Activated T-helper 17 cell treated with anti-CD3 and anti-CD28 coated beads, Interleukin-2, amount 50 U/mL, for 72 hours (primary cell): ENCODE measurements at regions not wholly inside any gene's neighbourhood (a gene's known extent, or its start where the extent isn't known, plus 50 kb on each side); places are given as distances from the start of the nearest gene placed in this dataset.

Experiments used
- ATAC-seq: fragments of 150-1000 bp; cut with Tn5 transposase; replicated peaks from 2 replicates; pipeline ENCODE4 v1.10.0; 2021; ENCODE audit warnings: mild to moderate bottlenecking, moderate library complexity
- H3K27ac Mint-ChIP-seq: one replicate; pipeline ENCODE4 v1.8.0; 2022; ENCODE audit warnings: mixed read lengths
- H3K27me3 Mint-ChIP-seq: one replicate; pipeline ENCODE4 v1.8.0; 2022; ENCODE audit warnings: mixed read lengths
- H3K36me3 Mint-ChIP-seq: one replicate; pipeline ENCODE4 v1.8.0; 2022; ENCODE audit warnings: low read depth, mild to moderate bottlenecking, mixed read lengths
- H3K4me1 Mint-ChIP-seq: one replicate; pipeline ENCODE4 v1.8.0; 2022; ENCODE audit warnings: mixed read lengths
- H3K4me3 Mint-ChIP-seq: one replicate; pipeline ENCODE4 v1.8.0; 2022; ENCODE audit warnings: mild to moderate bottlenecking, mixed read lengths
- H3K9me3 Mint-ChIP-seq: one replicate; pipeline ENCODE4 v1.8.0; 2022; ENCODE audit warnings: mixed read lengths

- H3K4me1 Mint-ChIP-seq: no peaks in the 10 kb centered on the region
- ATAC-seq: no peak
- peaks cover 25% of the 10 kb centered on the region for H3K27me3 Mint-ChIP-seq
- no peak overlapping the region for H3K4me3 Mint-ChIP-seq
- no peaks in the 10 kb centered on the region for H3K9me3 Mint-ChIP-seq
- no peaks in the 10 kb centered on the region for H3K36me3 Mint-ChIP-seq
- H3K27ac Mint-ChIP-seq: no peak overlapping the region
Measured at GRCh38 chr12:97335115-97335514, 127.5 kb upstream of the RMST start.

GRCh38 chr12:97336900-97337751 is 125.5 kb upstream of the RMST start:
- Mint-ChIP-seq H3K4me1 (no peaks in the 10 kb centered on the region), H3K36me3 (no peaks in the 10 kb centered on the region), H3K27me3 (peaks cover 25% of the 10 kb centered on the region), H3K27ac (no peak overlapping the region), H3K4me3 (no peak overlapping the region), H3K9me3 (no peaks in the 10 kb centered on the region)
- ATAC-seq: peak; percentile 55

DNA sequence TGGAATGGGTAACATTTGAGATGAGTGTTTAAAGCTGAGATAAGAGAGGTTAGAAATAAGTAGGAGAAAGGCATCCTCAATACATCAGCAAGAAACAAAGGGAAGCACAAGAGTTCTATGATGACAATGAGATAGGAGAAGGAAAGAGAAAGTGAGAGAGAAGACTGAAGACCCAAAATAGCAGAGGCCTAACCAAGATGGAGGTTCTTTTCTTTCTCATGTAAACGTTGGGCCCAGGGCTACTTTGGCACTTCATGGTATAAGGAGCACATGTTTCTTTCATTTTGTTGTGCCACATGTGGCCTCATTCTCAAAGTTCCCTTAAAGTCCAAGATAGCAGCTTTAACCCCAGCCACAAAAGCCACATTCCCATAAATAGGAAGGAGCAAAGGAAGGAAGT is 120.5 kb upstream of the RMST start:
- H3K9me3 Mint-ChIP-seq: no peaks in the 10 kb centered on the region
- ATAC-seq: no peak
- no peak overlapping the region for H3K27ac Mint-ChIP-seq

DNA sequence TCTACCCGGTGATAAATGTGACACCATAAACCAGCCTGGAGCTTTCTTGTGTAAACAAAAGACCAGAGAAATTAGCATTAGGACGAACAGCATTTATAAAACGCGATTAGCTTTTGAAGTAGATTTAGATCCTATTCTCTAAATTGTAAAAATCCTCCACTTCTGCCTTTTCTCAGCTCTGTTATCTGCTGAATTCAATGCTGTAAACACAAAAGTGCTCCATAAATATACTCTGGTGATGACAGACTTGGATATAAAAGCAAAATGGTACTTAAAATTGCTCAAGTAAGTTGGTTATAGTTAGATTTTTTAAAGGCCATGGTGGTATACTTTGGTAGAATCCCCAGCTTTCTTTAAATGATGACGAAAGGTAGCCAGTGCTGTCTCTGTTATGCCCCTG is 114.6 kb upstream of the RMST start:
- ATAC-seq: no peak
- Mint-ChIP-seq H3K9me3 (no peaks in the 10 kb centered on the region), H3K36me3 (no peaks in the 10 kb centered on the region), H3K27me3 (peaks cover 6% of the 10 kb centered on the region), H3K27ac (no peak overlapping the region), H3K4me1 (no peaks in the 10 kb centered on the region), H3K4me3 (no peak overlapping the region)

More for the DNA sequence above, 120.5 kb upstream of the RMST start:
- Mint-ChIP-seq H3K4me1 (no peaks in the 10 kb centered on the region), H3K36me3 (no peaks in the 10 kb centered on the region), H3K27me3 (peaks cover 17% of the 10 kb centered on the region), H3K4me3 (no peak overlapping the region)

- Mint-ChIP-seq H3K27ac (no peak overlapping the region), H3K36me3 (no peaks in the 10 kb centered on the region), H3K4me3 (no peak overlapping the region), H3K4me1 (no peaks in the 10 kb centered on the region), H3K27me3 (peaks cover 16% of the 10 kb centered on the region), H3K9me3 (peaks cover 4% of the 10 kb centered on the region)
- no peak for ATAC-seq
Measured at GRCh38 chr12:97358361-97358760, 104.2 kb upstream of the RMST start.

DNA sequence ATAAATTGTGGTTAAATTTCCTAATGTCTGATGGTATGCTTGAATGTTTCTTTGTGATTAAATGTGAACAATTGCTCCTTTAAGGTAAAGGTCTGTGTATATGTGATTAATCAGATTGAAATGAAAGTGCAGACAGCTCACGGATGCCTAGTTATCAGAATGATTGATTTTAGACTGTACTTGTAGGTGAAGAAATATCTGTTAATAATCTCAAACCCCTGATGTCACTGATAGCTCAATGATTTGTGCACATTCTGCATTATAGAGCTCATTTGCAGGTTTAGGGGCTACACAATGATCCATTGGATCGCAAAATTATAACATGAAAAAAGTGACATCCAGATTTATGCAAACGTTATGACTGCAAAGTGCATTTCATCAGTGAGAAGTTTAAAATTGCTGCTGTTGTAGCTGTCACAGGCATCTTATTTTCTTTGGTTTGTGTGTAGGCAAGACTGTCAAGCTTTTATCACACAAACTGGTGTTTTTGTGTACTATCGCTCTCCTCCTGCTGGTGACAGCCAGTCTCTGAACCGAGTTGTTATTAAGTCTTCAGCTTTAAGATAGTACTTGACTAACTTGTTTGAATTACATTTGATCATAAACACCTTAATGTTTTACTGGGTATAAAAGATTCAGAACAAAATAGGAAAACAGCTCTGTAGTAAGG is 103.4 kb upstream of the RMST start:
- H3K27me3 Mint-ChIP-seq: peaks cover 17% of the 10 kb centered on the region
- no peak for ATAC-seq

DNA sequence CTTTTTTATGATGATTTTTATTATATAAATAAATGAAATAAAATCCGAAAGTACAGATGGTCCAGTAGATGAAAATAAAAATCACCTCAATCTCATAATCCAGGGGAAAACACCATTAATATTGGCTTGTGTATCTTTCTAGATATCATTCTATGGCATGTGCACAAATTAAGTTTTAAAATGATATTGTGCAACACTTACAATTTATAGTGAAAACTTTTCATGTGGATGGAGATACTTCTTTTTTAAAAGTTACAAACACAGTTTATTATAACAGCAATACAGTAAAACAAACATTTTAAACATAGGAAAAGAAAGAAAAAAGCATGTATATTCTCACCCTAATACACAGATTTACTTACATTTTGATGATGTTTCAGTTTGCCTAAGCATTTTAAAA is 98.9 kb upstream of the RMST start:
- no peaks in the 10 kb centered on the region for H3K4me1 Mint-ChIP-seq
- ATAC-seq: no peak
- no peak overlapping the region for H3K27ac Mint-ChIP-seq
- H3K36me3 Mint-ChIP-seq: no peaks in the 10 kb centered on the region
- no peak overlapping the region for H3K4me3 Mint-ChIP-seq
- no peaks in the 10 kb centered on the region for H3K9me3 Mint-ChIP-seq
- peaks cover 25% of the 10 kb centered on the region for H3K27me3 Mint-ChIP-seq

More for the DNA sequence above, 103.4 kb upstream of the RMST start:
- Mint-ChIP-seq H3K36me3 (no peaks in the 10 kb centered on the region), H3K9me3 (peaks cover 4% of the 10 kb centered on the region), H3K4me3 (no peak overlapping the region), H3K4me1 (no peaks in the 10 kb centered on the region), H3K27ac (no peak overlapping the region)

DNA sequence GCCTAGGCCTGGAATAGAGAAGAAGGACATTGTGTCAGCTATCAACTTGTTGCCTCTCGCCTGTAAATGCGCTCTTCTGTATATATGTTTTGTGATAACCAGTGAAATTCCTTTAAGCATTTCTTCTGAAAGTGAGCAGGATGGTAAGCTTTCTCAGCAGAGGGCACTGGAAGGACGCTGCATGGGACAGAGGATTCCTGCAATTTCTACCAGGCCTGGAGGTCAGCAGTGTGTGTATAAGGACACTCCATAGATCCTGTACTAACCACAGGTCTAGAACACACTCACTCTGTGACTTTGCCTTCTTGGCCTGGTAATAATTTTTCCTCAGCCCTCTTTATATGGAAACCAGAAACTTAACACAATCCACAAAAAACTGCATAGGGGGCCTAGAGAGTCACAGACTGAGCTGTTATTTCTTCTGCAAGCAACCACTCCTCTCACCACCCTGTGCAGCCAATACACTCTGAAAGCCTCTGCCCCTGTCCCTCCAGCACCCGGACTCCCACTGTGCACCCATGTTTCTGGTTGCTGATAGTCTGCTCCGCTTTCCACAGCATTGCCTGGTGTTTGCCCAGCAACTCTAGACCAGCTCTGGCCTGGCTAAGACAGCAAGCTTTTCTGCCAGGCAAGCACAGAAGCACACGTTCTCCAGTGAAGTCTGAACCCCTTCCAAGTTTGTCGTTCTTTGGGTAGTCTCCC is 94.0 kb upstream of the RMST start:
- Mint-ChIP-seq H3K27me3 (peaks cover 21% of the 10 kb centered on the region), H3K9me3 (no peaks in the 10 kb centered on the region), H3K27ac (no peak overlapping the region), H3K4me3 (no peak overlapping the region), H3K4me1 (no peaks in the 10 kb centered on the region), H3K36me3 (no peaks in the 10 kb centered on the region)
- ATAC-seq: no peak

DNA sequence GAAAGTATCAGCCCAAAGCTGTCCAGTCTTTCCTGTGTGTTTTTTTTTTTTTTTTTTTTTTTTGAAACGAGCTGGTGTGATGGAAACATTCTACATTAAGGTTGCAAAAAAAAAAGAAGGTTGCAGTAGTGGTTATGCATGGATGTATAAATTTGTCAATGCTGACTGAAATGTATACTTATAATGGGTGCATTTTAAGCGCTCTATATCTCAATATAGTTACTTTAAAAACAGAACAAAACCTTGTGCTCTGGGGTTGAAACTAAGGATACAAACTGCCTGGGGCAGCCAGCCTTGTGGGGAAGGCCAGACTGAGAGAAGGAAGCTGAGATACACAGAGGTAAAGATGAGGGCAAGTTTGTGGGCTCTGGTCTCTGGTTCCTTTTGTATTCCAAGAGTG is 87.3 kb upstream of the RMST start:
- H3K27me3 Mint-ChIP-seq: peaks cover 7% of the 10 kb centered on the region
- no peak overlapping the region for H3K4me3 Mint-ChIP-seq
- no peaks in the 10 kb centered on the region for H3K4me1 Mint-ChIP-seq
- H3K36me3 Mint-ChIP-seq: no peaks in the 10 kb centered on the region
- H3K27ac Mint-ChIP-seq: no peak overlapping the region
- no peaks in the 10 kb centered on the region for H3K9me3 Mint-ChIP-seq
- no peak for ATAC-seq

- Mint-ChIP-seq H3K36me3 (no peaks in the 10 kb centered on the region), H3K27me3 (peaks cover 7% of the 10 kb centered on the region), H3K9me3 (no peaks in the 10 kb centered on the region), H3K27ac (no peak overlapping the region), H3K4me3 (no peak overlapping the region), H3K4me1 (no peaks in the 10 kb centered on the region)
- no peak for ATAC-seq
Measured at GRCh38 chr12:97380440-97380839, 82.2 kb upstream of the RMST start.

DNA sequence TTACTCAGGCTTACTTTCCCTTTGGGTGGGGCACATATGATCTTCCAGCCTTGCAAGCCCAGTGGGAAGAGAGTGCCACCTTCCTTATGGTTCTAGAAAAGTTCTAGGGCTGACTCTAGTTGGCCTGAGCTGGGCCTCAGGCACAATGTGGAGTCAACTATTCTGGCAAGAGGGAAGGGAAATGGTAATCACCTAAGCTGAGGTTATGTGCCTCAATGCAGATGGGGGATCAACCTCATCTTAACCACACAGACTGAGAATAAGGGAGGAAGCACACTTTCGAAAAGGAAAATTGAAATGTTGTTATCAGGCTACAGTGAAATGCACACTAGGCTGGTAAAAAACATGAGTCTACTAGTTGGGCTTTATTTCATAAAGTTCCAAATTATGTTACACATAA is 77.5 kb upstream of the RMST start:
- no peak overlapping the region for H3K27ac Mint-ChIP-seq
- peaks cover 4% of the 10 kb centered on the region for H3K27me3 Mint-ChIP-seq
- no peak overlapping the region for H3K4me3 Mint-ChIP-seq
- no peak for ATAC-seq
- no peaks in the 10 kb centered on the region for H3K36me3 Mint-ChIP-seq
- no peaks in the 10 kb centered on the region for H3K4me1 Mint-ChIP-seq
- H3K9me3 Mint-ChIP-seq: peaks cover 3% of the 10 kb centered on the region

DNA sequence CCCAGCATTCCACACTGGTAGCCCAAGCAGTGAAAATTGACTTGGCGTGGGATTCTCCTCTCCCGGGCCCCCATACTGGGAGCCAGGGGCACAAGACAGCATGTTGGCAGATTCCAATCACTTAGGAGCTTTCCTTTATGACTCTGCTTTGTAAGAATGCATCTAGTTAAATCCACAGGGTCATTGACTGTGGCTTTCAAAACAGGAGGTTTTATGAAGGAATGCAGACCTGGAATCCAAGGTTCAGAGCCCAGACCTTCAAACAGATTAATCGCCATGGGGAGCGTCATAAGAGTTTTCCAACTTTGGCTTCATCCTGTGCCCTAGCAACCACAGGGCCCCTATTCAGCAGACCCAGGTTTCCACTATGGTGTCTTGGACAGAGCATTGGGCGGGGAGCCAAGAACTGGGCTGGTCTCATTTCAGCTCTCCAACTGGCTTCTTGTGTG is 76.4 kb upstream of the RMST start:
- no peak overlapping the region for H3K27ac Mint-ChIP-seq
- no peak overlapping the region for H3K4me3 Mint-ChIP-seq
- peaks cover 3% of the 10 kb centered on the region for H3K9me3 Mint-ChIP-seq
- no peaks in the 10 kb centered on the region for H3K36me3 Mint-ChIP-seq
- peaks cover 4% of the 10 kb centered on the region for H3K27me3 Mint-ChIP-seq
- no peak for ATAC-seq
- H3K4me1 Mint-ChIP-seq: no peaks in the 10 kb centered on the region

- H3K27ac Mint-ChIP-seq: no peak overlapping the region
Measured at GRCh38 chr12:97387844-97388243, 74.8 kb upstream of the RMST start.

DNA sequence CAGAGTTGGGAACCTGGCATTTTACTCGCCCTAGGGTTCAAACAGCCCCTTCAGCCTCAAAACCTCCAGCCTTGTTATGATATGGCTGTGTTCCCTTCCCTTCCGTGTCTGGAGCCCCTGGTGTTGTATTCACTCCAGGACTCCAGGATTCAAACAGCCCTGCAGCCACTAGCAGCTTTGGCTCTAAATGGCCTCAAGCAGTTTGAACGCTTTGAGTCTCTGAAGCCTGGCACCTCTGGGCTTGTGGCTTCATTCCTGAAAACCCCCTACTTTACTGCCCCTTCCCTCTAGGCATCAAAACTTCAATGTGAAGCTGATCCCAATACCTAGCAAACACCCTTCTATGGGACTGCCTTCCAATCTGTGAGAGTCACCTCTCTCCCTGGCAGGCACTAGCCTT is 67.9 kb upstream of the RMST start:
- no peak for ATAC-seq

More at GRCh38 chr12:97387844-97388243, 74.8 kb upstream of the RMST start:
- Mint-ChIP-seq H3K4me3 (no peak overlapping the region), H3K36me3 (no peaks in the 10 kb centered on the region), H3K27me3 (peaks cover 9% of the 10 kb centered on the region), H3K9me3 (peaks cover 3% of the 10 kb centered on the region), H3K4me1 (no peaks in the 10 kb centered on the region)
- no peak for ATAC-seq

DNA sequence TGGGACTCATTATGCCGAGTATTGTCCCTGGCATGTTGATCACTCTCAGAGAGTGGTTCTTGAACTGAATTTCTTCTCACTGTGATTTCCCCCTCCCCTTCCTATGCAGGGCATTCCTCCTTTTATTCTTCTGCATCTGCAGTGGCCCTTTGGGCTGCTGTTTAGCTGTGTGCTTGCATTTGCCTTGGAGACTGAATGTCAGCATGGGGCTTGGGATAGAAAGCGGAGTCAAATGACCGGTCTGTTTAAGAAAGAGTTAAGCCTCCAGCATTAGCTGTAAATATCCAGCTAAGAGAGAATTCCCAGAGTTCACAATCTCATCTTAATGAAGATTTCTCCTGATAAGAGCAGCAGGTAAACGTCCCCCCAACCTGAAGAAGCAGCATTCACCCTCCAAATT is 65.6 kb upstream of the RMST start:
- no peaks in the 10 kb centered on the region for H3K9me3 Mint-ChIP-seq
- no peak overlapping the region for H3K27ac Mint-ChIP-seq
- H3K4me1 Mint-ChIP-seq: no peaks in the 10 kb centered on the region
- no peak overlapping the region for H3K4me3 Mint-ChIP-seq
- no peaks in the 10 kb centered on the region for H3K36me3 Mint-ChIP-seq
- peaks cover 12% of the 10 kb centered on the region for H3K27me3 Mint-ChIP-seq
- ATAC-seq: no peak

More for the DNA sequence above, 67.9 kb upstream of the RMST start:
- Mint-ChIP-seq H3K27ac (no peak overlapping the region), H3K4me1 (no peaks in the 10 kb centered on the region), H3K9me3 (no peaks in the 10 kb centered on the region), H3K4me3 (no peak overlapping the region), H3K27me3 (peaks cover 12% of the 10 kb centered on the region), H3K36me3 (no peaks in the 10 kb centered on the region)
